SH-SY5Y (cell line): ENCODE measurements at regions not wholly inside any gene's neighbourhood (a gene's known extent, or its start where the extent isn't known, plus 50 kb on each side); places are given as distances from the start of the nearest gene placed in this dataset.

Source experiments
- GATA2 ChIP-seq: IDR thresholded peaks from 2 replicates; pipeline ENCODE4 v1.6.1; 2011; ENCODE audit warnings: mild to moderate bottlenecking, low read depth, low read length
- GATA3 ChIP-seq: IDR thresholded peaks from 2 replicates; pipeline ENCODE4 v1.6.1; 2011; ENCODE audit warnings: low read depth, mild to moderate bottlenecking, low read length, moderate library complexity

DNA sequence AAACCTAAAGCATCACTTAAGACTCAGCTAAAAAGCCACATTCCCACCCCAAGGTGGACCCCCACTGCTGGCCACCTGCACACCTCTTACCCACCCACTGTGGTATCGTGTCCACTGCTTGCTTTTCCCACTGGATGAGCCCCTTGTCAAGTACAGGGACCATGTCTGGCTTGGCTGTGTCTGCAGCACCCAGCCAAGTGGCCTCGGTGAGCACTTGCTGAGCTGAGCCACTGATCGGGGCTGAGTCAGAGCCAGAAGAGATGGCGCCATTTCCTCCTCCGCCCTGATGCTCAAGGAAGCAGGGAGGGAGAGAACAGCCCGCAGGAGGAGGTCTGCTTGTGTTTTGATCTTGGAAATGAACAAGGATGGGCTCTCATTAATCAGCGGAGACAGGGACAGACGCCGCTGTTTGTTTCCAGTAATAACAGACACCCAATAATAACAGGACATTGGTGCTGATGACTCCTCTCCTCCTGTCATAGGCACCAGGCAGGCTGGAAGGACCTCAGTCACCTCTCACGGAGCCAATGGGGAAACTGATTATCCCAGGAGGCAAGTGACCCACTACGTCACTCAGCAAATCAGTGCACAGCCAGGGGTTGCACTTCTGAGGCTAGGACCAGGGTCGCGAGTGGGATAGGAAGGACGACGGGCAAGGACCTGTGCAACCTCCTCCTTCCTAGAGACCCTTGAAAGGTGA is 85.2 kb upstream of the RTL6 start:
- TF ChIP-seq GATA2, result no peak
- TF ChIP-seq GATA3, result no peak
